ENCODE measurements at regions not wholly inside any gene's neighbourhood (a gene's known extent, or its start where the extent isn't known, plus 50 kb on each side); places are given as distances from the start of the nearest gene placed in this dataset.

DNA sequence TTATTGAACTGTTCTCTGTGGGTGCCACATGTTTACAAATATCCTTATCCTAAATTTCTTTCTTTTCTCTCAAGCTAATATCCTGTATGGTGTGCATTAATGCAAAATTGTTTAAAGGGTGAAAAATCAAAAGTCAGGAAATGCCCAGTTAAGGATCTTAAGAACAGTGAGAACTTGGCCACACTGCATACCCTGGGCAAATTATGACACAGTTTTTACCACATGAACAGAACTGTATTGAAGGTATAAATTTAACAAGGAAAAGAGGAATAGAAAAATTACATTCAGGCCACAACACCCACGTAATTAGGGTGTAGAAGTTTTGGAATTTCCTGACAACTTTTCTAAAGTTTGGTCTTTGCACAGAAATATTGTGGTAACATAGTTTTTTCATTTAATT, 94.4 kb upstream of the HCCS start:
- TF ChIP-seq, protein P1, sequence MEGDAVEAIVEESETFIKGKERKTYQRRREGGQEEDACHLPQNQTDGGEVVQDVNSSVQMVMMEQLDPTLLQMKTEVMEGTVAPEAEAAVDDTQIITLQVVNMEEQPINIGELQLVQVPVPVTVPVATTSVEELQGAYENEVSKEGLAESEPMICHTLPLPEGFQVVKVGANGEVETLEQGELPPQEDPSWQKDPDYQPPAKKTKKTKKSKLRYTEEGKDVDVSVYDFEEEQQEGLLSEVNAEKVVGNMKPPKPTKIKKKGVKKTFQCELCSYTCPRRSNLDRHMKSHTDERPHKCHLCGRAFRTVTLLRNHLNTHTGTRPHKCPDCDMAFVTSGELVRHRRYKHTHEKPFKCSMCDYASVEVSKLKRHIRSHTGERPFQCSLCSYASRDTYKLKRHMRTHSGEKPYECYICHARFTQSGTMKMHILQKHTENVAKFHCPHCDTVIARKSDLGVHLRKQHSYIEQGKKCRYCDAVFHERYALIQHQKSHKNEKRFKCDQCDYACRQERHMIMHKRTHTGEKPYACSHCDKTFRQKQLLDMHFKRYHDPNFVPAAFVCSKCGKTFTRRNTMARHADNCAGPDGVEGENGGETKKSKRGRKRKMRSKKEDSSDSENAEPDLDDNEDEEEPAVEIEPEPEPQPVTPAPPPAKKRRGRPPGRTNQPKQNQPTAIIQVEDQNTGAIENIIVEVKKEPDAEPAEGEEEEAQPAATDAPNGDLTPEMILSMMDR (IDR thresholded peaks at IDR 0.05), result no peak
- TF ChIP-seq POLR2A (IDR thresholded peaks at IDR 0.05), result no peak
